ENCODE measurements at regions not wholly inside any gene's neighbourhood (a gene's known extent, or its start where the extent isn't known, plus 50 kb on each side); places are given as distances from the start of the nearest gene placed in this dataset.

DNA sequence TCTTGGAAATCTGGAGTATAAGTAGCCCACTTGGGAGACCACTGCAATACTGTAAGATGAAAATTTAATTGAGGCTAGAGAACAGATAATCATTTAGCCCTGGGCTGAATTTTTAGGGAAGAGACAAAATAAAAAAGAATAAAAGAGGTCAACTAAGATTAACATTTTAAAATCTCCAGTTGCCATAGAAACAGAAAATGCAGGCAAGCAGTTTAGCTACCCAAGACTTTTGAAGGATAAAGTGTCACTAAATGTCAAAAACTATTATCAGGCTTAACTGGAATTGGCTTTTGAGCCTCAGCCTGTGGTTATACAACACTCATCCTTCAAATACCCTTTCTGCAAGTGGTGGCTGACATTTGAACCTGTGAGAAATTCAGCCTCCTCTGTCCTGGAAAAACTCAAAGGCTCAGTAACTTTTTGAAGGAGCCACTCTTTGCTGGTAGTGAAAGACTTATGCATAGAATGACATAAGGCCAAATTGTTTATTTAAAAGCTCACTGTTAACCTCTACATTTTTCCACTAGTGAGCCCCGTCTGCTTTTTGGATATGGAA lies 220.7 kb upstream of the KCNJ16 start:
- Histone ChIP-seq H3F3A (ENCODE audit: insufficient read depth) (no peaks in the 10 kb centered on the region), H3K9ac (ENCODE audit: low read length) (no peak overlapping the region), H3K4me2 (ENCODE audit: low read depth, low read length, poor library complexity, severe bottlenecking) (no peak overlapping the region), H3K36me3 (ENCODE audit: low read length) (0 out of 2 replicates have a peak, but pooled peaks cover 3% of the 10 kb centered on the region), H4K20me1 (ENCODE audit: low read depth, low read length) (no peaks in the 10 kb centered on the region), H3K4me3 (ENCODE audit: insufficient read depth, low read length, poor library complexity, severe bottlenecking) (no peak overlapping the region), H2AFZ (ENCODE audit: low read depth, low read length, severe bottlenecking) (no peak overlapping the region), H3K79me2 (ENCODE audit: insufficient read depth, low read length) (no peaks in the 10 kb centered on the region), H3K9me2 (replicated peaks; ENCODE audit: insufficient read depth, low read length) (no peaks in the 10 kb centered on the region), H3K9me3 (ENCODE audit: insufficient read depth, low read length) (peaks cover 15% of the 10 kb centered on the region; the same call in 1 of the 2 replicates), H3K27ac (ENCODE audit: low read depth, low read length) (no peak overlapping the region), H3K27me3 (ENCODE audit: low read length) (no peaks in the 10 kb centered on the region)
- TF ChIP-seq EZH2phosphoT487 (conservative IDR thresholded peaks at IDR 0.05; ENCODE audit: low read length) (no peak), CTCF (IDR thresholded peaks at IDR 0.05; ENCODE audit: insufficient read depth, low read length, poor library complexity, severe bottlenecking) (no peak)

DNA sequence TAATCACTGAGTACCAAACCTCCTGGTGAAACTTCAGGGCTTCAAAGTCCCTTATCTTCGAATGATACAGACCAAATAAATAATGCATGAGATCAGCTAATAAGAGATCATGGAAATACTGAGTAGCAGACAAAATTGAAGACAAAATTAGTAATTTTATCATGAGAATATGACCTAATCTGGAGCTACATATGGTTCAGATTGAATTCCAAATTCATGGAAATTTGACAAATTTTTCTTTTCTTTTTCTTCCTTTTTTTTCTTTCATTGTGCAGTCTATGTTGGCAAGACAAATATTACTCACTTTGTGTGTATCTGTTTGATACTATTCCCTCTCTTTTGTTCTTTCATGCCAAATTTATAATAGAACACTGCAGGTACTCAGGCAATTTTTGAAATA lies 218.1 kb upstream of the KCNJ16 start:
- H3K9ac ChIP-seq (ENCODE audit: low read length) = no peak overlapping the region
- no peaks in the 10 kb centered on the region for H3K27me3 ChIP-seq (ENCODE audit: low read length)
- H4K20me1 ChIP-seq (ENCODE audit: low read depth, low read length) = no peaks in the 10 kb centered on the region
- 0 out of 2 replicates have a peak, but pooled peaks cover 3% of the 10 kb centered on the region for H3K36me3 ChIP-seq (ENCODE audit: low read length)
- peaks cover 15% of the 10 kb centered on the region; the same call in 1 of the 2 replicates for H3K9me3 ChIP-seq (ENCODE audit: insufficient read depth, low read length)
- no peaks in the 10 kb centered on the region for H3F3A ChIP-seq (ENCODE audit: insufficient read depth)
- H3K4me2 ChIP-seq (ENCODE audit: low read depth, low read length, poor library complexity, severe bottlenecking) = no peak overlapping the region
- no peak overlapping the region for H2AFZ ChIP-seq (ENCODE audit: low read depth, low read length, severe bottlenecking)
- TF ChIP-seq CTCF (IDR thresholded peaks at IDR 0.05; ENCODE audit: insufficient read depth, low read length, poor library complexity, severe bottlenecking) = no peak
- TF ChIP-seq EZH2phosphoT487 (conservative IDR thresholded peaks at IDR 0.05; ENCODE audit: low read length) = no peak
- H3K4me3 ChIP-seq (ENCODE audit: insufficient read depth, low read length, poor library complexity, severe bottlenecking) = no peak overlapping the region
- H3K79me2 ChIP-seq (ENCODE audit: insufficient read depth, low read length) = no peaks in the 10 kb centered on the region
- H3K27ac ChIP-seq (ENCODE audit: low read depth, low read length) = no peak overlapping the region
- no peaks in the 10 kb centered on the region for H3K9me2 ChIP-seq (replicated peaks; ENCODE audit: insufficient read depth, low read length)

DNA sequence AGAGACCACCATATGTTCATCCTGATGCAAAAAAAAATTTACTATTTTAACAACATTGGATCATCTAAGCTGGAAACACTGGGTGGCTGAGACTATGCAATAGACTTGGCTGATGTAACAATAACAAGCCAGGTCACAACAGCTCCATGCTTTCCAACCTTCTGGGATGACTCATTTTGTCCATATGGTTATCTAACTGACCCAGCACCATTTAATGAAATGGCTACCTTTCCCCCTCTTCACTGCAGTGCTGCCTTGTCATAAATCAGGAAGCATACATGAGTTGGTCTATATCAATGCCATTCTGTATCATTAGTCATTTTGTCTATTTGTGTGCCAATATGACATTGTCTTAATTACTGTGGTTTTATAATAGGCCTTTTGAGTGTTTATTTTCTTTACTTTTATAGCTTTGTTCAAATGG lies 217.6 kb upstream of the KCNJ16 start:
- Histone ChIP-seq H3K4me2 (ENCODE audit: low read depth, low read length, poor library complexity, severe bottlenecking) (no peak overlapping the region), H3K79me2 (ENCODE audit: insufficient read depth, low read length) (no peaks in the 10 kb centered on the region), H3K9me3 (ENCODE audit: insufficient read depth, low read length) (peaks cover 15% of the 10 kb centered on the region; the same call in 1 of the 2 replicates), H3F3A (ENCODE audit: insufficient read depth) (no peaks in the 10 kb centered on the region), H2AFZ (ENCODE audit: low read depth, low read length, severe bottlenecking) (no peak overlapping the region), H3K27ac (ENCODE audit: low read depth, low read length) (no peak overlapping the region), H3K9me2 (replicated peaks; ENCODE audit: insufficient read depth, low read length) (no peaks in the 10 kb centered on the region), H3K9ac (ENCODE audit: low read length) (no peak overlapping the region), H3K4me3 (ENCODE audit: insufficient read depth, low read length, poor library complexity, severe bottlenecking) (no peak overlapping the region), H3K27me3 (ENCODE audit: low read length) (no peaks in the 10 kb centered on the region), H4K20me1 (ENCODE audit: low read depth, low read length) (no peaks in the 10 kb centered on the region), H3K36me3 (ENCODE audit: low read length) (0 out of 2 replicates have a peak, but pooled peaks cover 3% of the 10 kb centered on the region)
- no peak for TF ChIP-seq CTCF (IDR thresholded peaks at IDR 0.05; ENCODE audit: insufficient read depth, low read length, poor library complexity, severe bottlenecking)
- no peak for TF ChIP-seq EZH2phosphoT487 (conservative IDR thresholded peaks at IDR 0.05; ENCODE audit: low read length)

Data from SU-DHL-6 (cell line).